ENCODE measurements at regions not wholly inside any gene's neighbourhood (a gene's known extent, or its start where the extent isn't known, plus 50 kb on each side); places are given as distances from the start of the nearest gene placed in this dataset.

DNA sequence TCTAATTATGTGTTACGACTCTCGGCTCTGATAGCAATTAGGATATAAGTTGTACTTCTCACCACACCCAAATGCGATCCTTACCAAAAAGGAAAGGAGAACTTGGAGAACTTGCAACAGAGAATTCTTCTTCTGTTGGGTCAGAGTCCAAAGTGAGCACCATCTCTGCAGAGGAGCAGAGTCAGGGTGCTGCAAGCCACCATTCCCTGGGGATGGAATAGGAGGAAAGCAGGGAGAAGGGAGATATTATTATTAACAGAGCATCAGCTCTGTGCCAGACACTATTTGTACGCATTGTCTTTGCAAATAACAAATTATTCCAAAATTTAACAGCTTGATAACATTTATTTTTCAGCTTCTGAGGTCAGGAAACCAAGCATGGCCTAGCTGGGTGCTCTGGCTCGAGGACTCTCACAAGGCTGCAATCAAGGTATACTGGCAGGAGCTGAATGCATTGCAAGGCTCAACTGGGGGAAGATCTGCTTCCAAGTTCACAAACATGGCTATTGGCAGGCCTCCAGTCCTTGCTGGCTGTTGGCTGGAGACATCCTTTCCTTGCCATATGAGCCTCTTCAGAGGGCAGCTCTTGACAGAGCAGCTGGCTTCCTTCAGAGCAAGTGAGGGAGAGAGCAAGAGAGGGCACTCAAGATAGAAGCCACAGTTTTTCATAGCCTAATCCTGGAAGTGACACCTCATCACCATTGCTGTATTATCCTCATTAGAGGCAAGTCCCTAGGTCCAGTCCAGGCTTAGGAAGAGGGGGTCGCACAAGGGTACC lies 296.2 kb upstream of the CDH5 start:
- peak; percentile 57 to 68 for DNase-seq
- Histone ChIP-seq H3K9me3 (no peaks in the 10 kb centered on the region), H3K27ac (no peak overlapping the region), H3K4me3 (no peak overlapping the region), H3K27me3 (peaks cover 0 to 5% (median 0%) of the 10 kb centered on the region in 7 donors), H3K4me1 (peaks cover 0 to 28% (median 17%) of the 10 kb centered on the region in 9 donors), H3K36me3 (no peaks in the 10 kb centered on the region)
- TF ChIP-seq, protein P1, sequence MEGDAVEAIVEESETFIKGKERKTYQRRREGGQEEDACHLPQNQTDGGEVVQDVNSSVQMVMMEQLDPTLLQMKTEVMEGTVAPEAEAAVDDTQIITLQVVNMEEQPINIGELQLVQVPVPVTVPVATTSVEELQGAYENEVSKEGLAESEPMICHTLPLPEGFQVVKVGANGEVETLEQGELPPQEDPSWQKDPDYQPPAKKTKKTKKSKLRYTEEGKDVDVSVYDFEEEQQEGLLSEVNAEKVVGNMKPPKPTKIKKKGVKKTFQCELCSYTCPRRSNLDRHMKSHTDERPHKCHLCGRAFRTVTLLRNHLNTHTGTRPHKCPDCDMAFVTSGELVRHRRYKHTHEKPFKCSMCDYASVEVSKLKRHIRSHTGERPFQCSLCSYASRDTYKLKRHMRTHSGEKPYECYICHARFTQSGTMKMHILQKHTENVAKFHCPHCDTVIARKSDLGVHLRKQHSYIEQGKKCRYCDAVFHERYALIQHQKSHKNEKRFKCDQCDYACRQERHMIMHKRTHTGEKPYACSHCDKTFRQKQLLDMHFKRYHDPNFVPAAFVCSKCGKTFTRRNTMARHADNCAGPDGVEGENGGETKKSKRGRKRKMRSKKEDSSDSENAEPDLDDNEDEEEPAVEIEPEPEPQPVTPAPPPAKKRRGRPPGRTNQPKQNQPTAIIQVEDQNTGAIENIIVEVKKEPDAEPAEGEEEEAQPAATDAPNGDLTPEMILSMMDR (IDR thresholded peaks at IDR 0.05), result no peak
- peak; percentile 43 to 96 (median 64) for ATAC-seq
- intact Hi-C loops (cut with DNase I), result no loop called here
- WGBS, 2 donors, result 57 to 65% methylated on average over 6 of the region's 6 CpGs

DNA sequence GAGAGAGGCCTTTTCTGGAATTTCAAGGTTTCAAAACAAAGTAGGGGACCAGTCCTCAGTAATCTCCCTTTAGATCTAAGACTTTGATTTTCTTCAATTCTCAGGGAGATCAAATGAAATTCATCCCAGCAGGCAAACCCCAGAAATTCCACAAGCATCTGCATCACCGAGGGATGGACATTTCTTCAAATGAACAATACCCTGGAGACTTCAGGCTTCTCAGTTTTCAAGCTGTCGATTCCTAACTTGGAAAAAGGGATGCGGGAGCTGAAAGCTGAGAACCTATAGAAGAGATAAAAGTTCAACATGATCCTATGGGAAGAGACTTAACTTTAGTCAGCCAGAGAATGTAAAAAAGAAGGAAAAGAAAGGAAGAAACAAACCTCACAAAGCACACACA lies 296.9 kb upstream of the CDH5 start:
- Histone ChIP-seq H3K4me3 (no peak overlapping the region), H3K27me3 (no peaks in the 10 kb centered on the region), H3K4me1 (peaks cover 0 to 31% (median 17%) of the 10 kb centered on the region in 9 donors), H3K9me3 (no peaks in the 10 kb centered on the region), H3K36me3 (no peaks in the 10 kb centered on the region), H3K27ac (no peak overlapping the region)
- ATAC-seq (no peak), DNase-seq (no peak)
- TF ChIP-seq, protein P1 (IDR thresholded peaks at IDR 0.05), result no peak
- 69 to 81% methylated on average over 3 of the region's 3 CpGs for WGBS, 2 donors
- intact Hi-C loops (cut with DNase I), result no loop called here

DNA sequence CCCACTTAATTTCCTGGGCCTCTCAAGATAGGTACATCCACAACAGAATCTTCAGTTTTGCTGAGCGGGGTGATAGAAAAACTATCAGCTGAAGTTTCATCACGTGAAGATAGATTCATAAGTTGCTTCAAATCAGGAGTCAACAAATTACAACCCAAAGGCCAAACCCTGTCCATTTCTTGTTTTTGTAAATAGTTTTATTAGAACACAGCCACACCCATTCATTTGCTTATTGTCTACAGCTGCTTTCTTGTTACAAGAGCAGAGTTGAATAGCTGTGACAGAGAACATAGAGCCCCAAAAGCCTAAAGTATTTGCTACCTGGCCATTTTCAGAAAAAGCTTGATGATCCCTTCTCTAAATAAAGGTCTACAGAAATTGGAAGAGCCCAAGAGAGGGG lies 300.1 kb upstream of the CDH5 start:
- no peaks in the 10 kb centered on the region for H3K9me3 ChIP-seq
- TF ChIP-seq, protein P1 (IDR thresholded peaks at IDR 0.05), result no peak
- H3K36me3 ChIP-seq, result no peaks in the 10 kb centered on the region
- WGBS, 2 donors, result 91 to 96% methylated on average over 2 of the region's 2 CpGs
- DNase-seq (no peak), ATAC-seq (no peak)
- intact Hi-C loops (cut with DNase I), result no loop called here
- H3K4me1 ChIP-seq, result peaks cover 0 to 31% (median 17%) of the 10 kb centered on the region in 9 donors
- no peak overlapping the region for H3K4me3 ChIP-seq
- no peaks in the 10 kb centered on the region for H3K27me3 ChIP-seq
- H3K27ac ChIP-seq, result peak overlapping the region in 1 of 10 donors; percentile 23

DNA sequence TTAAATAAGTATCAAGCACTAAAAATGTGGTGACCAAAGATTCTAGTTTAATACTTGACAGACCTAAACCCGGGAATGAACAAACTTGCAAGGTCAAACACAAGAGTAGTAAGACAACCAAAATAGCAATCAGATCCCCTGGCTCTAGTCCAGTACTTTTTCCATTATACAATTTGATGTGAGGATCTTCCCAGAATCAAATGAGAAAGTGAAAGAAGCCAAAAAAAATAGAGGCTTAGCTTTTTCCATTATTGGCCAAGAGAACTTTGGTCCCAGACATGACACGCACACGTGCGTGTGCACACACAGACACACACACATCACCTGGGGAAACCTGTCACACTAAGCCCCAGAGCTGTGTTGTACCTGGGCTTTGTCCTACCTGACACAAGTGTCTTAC lies 300.6 kb upstream of the CDH5 start:
- intact Hi-C loops (cut with DNase I), result no loop called here
- H3K27ac ChIP-seq, result peak overlapping the region in 1 of 10 donors; percentile 23

More for the DNA sequence above, 300.6 kb upstream of the CDH5 start:
- Histone ChIP-seq H3K9me3 (no peaks in the 10 kb centered on the region), H3K4me3 (no peak overlapping the region), H3K36me3 (no peaks in the 10 kb centered on the region), H3K4me1 (peaks cover 0 to 28% (median 17%) of the 10 kb centered on the region in 9 donors), H3K27me3 (no peaks in the 10 kb centered on the region)
- peak in 4 of 8 donors; percentile 25 to 66 (median 48) for ATAC-seq
- 47 to 59% methylated on average over 4 of the region's 4 CpGs for WGBS, 2 donors
- DNase-seq, result no peak
- TF ChIP-seq, protein P1 (IDR thresholded peaks at IDR 0.05), result no peak
